DMS79 (cell line): ENCODE measurements at regions not wholly inside any gene's neighbourhood (a gene's known extent, or its start where the extent isn't known, plus 50 kb on each side); places are given as distances from the start of the nearest gene placed in this dataset.

Experiments
- DNase-seq: peaks from one replicate; lab custom pipeline; 2025; lab: John Stamatoyannopoulos, UW

DNA sequence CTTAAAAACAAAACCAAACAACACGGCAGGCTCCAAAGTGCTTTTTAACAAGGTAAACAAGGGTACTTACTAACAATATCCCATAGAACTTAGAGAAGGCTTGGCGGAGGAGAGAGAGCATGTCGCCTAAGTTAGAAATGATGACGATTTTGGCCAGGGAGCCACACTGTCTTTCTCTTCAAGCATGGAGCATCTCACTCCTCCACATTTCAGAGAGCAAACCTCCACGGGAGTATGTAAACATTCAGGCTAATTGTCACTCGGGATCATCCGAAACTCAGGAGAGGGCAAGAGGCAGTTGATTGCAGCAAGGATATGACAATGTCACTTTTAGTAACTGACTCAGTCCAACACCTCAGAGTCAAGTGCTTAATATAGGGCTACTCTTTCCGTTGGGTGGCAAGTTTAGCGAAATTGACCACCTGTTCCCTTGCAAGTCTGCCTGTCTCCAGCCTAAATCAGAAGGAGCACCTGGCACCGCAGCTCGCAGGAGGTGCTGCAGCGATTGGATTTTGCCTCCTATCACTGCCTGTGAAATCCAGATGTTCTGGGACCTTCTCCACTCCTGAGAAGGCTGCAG, 65.8 kb upstream of the RPS6KA2 start:
- DNase-seq: peak; percentile 23

GRCh38 chr6:166691746-166692145, 64.7 kb upstream of the RPS6KA2 start:
- no peak for DNase-seq

DNA sequence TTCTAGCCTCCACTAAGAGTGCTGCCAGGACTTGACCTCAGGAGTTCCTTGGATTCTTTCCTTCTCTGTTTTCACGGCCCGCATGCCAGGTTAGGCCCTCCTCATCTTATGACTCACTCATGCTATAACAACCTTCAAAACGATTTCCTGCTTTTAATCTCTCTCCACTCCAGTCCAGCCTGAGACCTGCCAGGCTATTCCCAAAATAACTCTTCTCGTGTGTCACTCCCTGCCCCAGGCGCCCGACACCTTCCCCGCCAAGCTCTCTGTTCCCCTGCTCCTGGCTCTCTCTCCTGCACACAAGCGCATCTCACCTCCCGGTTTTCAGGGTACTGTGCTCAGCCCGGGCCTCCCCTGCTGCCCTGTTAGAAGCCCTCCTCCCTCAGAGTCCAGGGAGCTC, 64.1 kb upstream of the RPS6KA2 start:
- DNase-seq: no peak

DNA sequence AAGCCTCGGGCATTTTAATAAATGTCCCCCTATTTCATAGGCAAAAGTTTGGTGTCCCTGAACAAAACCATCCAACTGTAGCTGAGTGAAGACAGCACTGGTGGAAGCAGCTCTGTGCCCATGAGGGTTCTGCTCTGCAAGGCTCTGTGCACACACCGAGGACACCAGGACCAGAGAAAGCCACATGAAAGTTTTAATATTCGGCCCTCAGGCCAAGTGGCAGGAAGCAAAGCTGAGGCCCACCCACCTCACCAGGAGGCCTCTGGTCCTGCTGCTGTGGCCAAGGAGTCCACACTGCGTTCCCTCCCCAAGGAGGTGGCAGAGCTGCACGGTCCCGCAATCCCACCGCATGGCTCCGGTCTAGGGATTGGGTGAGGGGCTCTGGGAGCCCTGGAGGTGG, 62.6 kb upstream of the RPS6KA2 start:
- no peak for DNase-seq

DNA sequence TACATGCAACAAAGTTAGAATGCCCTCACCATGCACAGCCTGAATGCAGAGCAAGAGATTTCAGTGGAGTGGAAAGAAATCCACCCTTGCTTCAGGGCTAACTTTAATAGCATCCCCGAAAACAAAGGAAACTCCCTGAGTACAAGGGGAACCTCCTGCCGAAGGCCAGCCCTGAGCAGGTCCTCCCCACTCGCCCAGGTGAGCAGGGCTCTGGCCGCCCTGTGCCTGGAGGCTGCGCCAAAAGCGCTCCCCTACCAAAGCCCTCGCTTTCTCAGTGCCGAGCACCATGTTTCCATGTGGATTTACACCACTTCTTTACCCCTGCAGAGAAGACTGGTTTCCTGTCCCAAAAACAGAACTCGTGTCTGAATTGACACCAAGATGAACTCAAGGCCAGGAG, 61.9 kb upstream of the RPS6KA2 start:
- DNase-seq: no peak

DNA sequence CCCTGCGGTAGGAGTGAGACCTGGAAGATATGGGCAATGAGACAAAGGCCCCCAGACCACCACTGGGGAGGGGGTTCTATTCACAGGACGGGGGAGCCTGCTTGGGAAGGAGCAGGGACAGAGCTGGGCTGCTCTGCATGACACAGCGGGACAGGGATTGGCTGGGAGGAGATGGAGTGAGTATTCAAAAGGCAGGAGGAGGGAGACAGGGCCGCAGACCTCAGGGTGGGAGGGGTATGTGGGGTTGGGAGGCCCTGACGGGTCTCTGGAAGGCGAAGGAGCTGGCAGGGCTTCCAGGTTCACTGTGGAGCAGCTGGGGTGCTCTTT, 60.8 kb upstream of the RPS6KA2 start:
- DNase-seq: no peak

GRCh38 chr6:166687070-166687878, 60.2 kb upstream of the RPS6KA2 start:
- no peak for DNase-seq

GRCh38 chr6:166686317-166686716, 59.3 kb upstream of the RPS6KA2 start:
- no peak for DNase-seq

- no peak for DNase-seq
Observed at GRCh38 chr6:166684866-166685265, 57.8 kb upstream of the RPS6KA2 start.

GRCh38 chr6:166684170-166684569, 57.1 kb upstream of the RPS6KA2 start:
- DNase-seq: no peak

GRCh38 chr6:166683477-166683876, 56.4 kb upstream of the RPS6KA2 start:
- no peak for DNase-seq

- no peak for DNase-seq
Observed at GRCh38 chr6:166679566-166679965, 52.5 kb upstream of the RPS6KA2 start.

- DNase-seq: no peak
Observed at GRCh38 chr6:166678426-166678825, 51.4 kb upstream of the RPS6KA2 start.

GRCh38 chr6:166677941-166678340, 50.9 kb upstream of the RPS6KA2 start:
- DNase-seq: no peak
